ENCODE measurements at regions not wholly inside any gene's neighbourhood (a gene's known extent, or its start where the extent isn't known, plus 50 kb on each side); places are given as distances from the start of the nearest gene placed in this dataset.

DNA sequence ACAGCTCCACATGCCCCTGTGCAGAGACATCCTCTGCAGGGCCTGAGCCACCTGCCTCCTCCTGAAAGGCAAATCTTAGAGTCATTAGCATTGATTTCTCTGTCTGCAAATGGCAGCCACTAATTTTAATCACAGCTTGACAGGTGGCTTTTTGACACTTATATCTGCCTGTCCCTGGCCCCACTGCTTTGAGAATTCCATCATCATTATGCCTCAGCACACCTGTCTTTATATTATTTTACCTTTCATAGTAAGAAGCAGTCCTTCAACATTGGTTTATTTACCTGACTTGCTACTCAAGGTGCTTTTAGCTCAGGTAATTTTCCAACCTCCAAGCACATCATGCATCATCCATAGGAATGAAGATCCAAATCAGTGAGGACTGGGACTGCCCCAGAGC is 451.3 kb downstream of the MTRR start:
- ATAC-seq = no peak
- POLR2A ChIA-PET = no interaction called here

More for the DNA sequence above, 451.3 kb downstream of the MTRR start:
- TF ChIP-seq, protein P1, sequence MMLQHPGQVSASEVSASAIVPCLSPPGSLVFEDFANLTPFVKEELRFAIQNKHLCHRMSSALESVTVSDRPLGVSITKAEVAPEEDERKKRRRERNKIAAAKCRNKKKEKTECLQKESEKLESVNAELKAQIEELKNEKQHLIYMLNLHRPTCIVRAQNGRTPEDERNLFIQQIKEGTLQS (IDR thresholded peaks at IDR 0.05) = no peak
- TF ChIP-seq CBX3 (IDR thresholded peaks at IDR 0.05; ENCODE audit: low read depth) (no peak), TCF7L2 (IDR thresholded peaks at IDR 0.05; ENCODE audit: borderline replicate concordance, extremely low read depth, insufficient read depth, insufficient read length) (no peak), POLR2AphosphoS5 (IDR thresholded peaks at IDR 0.05; ENCODE audit: low read depth, low read length) (no peak), EGR1 (IDR thresholded peaks at IDR 0.05; ENCODE audit: low read depth) (no peak), JUND (IDR thresholded peaks at IDR 0.05) (no peak), SRF (IDR thresholded peaks at IDR 0.05; ENCODE audit: low read depth) (no peak), ZNF274 (IDR thresholded peaks at IDR 0.05; ENCODE audit: low read depth, low read length) (no peak), SP1 (IDR thresholded peaks at IDR 0.05; ENCODE audit: low read depth) (no peak), POLR2A (IDR thresholded peaks at IDR 0.05; ENCODE audit: borderline replicate concordance, extremely low read depth, insufficient read depth, insufficient read length) (no peak), RAD21 (IDR thresholded peaks at IDR 0.05; ENCODE audit: low read depth) (no peak), ELF1 (IDR thresholded peaks at IDR 0.05; ENCODE audit: borderline replicate concordance, low read depth) (no peak)
- TF ChIP-seq, protein P2, sequence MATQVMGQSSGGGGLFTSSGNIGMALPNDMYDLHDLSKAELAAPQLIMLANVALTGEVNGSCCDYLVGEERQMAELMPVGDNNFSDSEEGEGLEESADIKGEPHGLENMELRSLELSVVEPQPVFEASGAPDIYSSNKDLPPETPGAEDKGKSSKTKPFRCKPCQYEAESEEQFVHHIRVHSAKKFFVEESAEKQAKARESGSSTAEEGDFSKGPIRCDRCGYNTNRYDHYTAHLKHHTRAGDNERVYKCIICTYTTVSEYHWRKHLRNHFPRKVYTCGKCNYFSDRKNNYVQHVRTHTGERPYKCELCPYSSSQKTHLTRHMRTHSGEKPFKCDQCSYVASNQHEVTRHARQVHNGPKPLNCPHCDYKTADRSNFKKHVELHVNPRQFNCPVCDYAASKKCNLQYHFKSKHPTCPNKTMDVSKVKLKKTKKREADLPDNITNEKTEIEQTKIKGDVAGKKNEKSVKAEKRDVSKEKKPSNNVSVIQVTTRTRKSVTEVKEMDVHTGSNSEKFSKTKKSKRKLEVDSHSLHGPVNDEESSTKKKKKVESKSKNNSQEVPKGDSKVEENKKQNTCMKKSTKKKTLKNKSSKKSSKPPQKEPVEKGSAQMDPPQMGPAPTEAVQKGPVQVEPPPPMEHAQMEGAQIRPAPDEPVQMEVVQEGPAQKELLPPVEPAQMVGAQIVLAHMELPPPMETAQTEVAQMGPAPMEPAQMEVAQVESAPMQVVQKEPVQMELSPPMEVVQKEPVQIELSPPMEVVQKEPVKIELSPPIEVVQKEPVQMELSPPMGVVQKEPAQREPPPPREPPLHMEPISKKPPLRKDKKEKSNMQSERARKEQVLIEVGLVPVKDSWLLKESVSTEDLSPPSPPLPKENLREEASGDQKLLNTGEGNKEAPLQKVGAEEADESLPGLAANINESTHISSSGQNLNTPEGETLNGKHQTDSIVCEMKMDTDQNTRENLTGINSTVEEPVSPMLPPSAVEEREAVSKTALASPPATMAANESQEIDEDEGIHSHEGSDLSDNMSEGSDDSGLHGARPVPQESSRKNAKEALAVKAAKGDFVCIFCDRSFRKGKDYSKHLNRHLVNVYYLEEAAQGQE (IDR thresholded peaks at IDR 0.05; ENCODE audit: low read depth) = no peak
- TF ChIP-seq, protein P3, sequence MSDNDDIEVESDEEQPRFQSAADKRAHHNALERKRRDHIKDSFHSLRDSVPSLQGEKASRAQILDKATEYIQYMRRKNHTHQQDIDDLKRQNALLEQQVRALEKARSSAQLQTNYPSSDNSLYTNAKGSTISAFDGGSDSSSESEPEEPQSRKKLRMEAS (IDR thresholded peaks at IDR 0.05) = no peak
- TF ChIP-seq, protein P4, sequence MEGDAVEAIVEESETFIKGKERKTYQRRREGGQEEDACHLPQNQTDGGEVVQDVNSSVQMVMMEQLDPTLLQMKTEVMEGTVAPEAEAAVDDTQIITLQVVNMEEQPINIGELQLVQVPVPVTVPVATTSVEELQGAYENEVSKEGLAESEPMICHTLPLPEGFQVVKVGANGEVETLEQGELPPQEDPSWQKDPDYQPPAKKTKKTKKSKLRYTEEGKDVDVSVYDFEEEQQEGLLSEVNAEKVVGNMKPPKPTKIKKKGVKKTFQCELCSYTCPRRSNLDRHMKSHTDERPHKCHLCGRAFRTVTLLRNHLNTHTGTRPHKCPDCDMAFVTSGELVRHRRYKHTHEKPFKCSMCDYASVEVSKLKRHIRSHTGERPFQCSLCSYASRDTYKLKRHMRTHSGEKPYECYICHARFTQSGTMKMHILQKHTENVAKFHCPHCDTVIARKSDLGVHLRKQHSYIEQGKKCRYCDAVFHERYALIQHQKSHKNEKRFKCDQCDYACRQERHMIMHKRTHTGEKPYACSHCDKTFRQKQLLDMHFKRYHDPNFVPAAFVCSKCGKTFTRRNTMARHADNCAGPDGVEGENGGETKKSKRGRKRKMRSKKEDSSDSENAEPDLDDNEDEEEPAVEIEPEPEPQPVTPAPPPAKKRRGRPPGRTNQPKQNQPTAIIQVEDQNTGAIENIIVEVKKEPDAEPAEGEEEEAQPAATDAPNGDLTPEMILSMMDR (IDR thresholded peaks at IDR 0.05 in 2 of 3, conservative IDR thresholded peaks at IDR 0.05 in 1 of 3; ENCODE audit: borderline replicate concordance in 1 of 3, insufficient read depth in 1 of 3, low read depth in 2 of 3, low read length in 2 of 3) = no peak
- TF ChIP-seq, protein P5, sequence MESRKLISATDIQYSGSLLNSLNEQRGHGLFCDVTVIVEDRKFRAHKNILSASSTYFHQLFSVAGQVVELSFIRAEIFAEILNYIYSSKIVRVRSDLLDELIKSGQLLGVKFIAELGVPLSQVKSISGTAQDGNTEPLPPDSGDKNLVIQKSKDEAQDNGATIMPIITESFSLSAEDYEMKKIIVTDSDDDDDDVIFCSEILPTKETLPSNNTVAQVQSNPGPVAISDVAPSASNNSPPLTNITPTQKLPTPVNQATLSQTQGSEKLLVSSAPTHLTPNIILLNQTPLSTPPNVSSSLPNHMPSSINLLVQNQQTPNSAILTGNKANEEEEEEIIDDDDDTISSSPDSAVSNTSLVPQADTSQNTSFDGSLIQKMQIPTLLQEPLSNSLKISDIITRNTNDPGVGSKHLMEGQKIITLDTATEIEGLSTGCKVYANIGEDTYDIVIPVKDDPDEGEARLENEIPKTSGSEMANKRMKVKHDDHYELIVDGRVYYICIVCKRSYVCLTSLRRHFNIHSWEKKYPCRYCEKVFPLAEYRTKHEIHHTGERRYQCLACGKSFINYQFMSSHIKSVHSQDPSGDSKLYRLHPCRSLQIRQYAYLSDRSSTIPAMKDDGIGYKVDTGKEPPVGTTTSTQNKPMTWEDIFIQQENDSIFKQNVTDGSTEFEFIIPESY (IDR thresholded peaks at IDR 0.05; ENCODE audit: extremely low read depth, insufficient replicate concordance, low read length) = no peak
- no peak overlapping the region for H3K9ac ChIP-seq (ENCODE audit: low read length)
- H3K4me2 ChIP-seq (ENCODE audit: low read length) = no peak overlapping the region
- no peak overlapping the region for H2AFZ ChIP-seq (ENCODE audit: low read depth, low read length, poor library complexity, severe bottlenecking)
- no peaks in the 10 kb centered on the region for H3K36me3 ChIP-seq (ENCODE audit: control insufficient read depth in 1 of 2, insufficient read depth in 2 of 2, low read length in 2 of 2)
- H3K4me3 ChIP-seq (replicated peaks in 1 of 2; ENCODE audit: low read depth in 1 of 2, low read length in 2 of 2) = no peak overlapping the region
- no peaks in the 10 kb centered on the region for H3K4me1 ChIP-seq (ENCODE audit: control insufficient read depth in 1 of 2, insufficient read depth in 2 of 2, low read length in 2 of 2)
- no peaks in the 10 kb centered on the region for H3K27me3 ChIP-seq (ENCODE audit: insufficient read depth, low read length)
- ChIA-PET RAD21 (ENCODE audit: low non-redundant PET in 1 of 2, low total read pairs in 2 of 2, uncharacterized antibody in 2 of 2, unreplicated experiment in 2 of 2) (no interaction called here), CTCF (no interaction called here)
- DNase-seq (ENCODE audit: low read depth, low spot score) = no peak
- H3K9me3 ChIP-seq (ENCODE audit: control insufficient read depth in 1 of 2, insufficient read depth in 1 of 2, low read depth in 1 of 2, low read length in 2 of 2) = peaks cover 14 to 41% of the 10 kb centered on the region in 2 experiments; a peak in 3 of 4 replicates
- H3K9me2 ChIP-seq (ENCODE audit: insufficient read depth) = no peaks in the 10 kb centered on the region
- H4K20me1 ChIP-seq (ENCODE audit: insufficient read depth) = no peaks in the 10 kb centered on the region
- H3K79me2 ChIP-seq (ENCODE audit: insufficient read depth, low read length) = no peaks in the 10 kb centered on the region
- BruUV-seq (replicated peaks) = no TSS peak
- H3K27ac ChIP-seq (ENCODE audit: low read depth, low read length) = no peak overlapping the region
- intact Hi-C loops (cut with micrococcal nuclease) = no loop called here
